ENCODE measurements at regions not wholly inside any gene's neighbourhood (a gene's known extent, or its start where the extent isn't known, plus 50 kb on each side); places are given as distances from the start of the nearest gene placed in this dataset.

- DNase-seq, result no peak
- TF ChIP-seq POLR2A (IDR thresholded peaks at IDR 0.05; ENCODE audit: low read length) (no peak), GATA1 (IDR thresholded peaks at IDR 0.05; ENCODE audit: low read depth, low read length) (no peak)
Observed at GRCh38 chr1:29648798-29649188, 412.5 kb downstream of the PTPRU start.

GRCh38 chr1:29648026-29648425 is 411.7 kb downstream of the PTPRU start:
- TF ChIP-seq POLR2A (IDR thresholded peaks at IDR 0.05; ENCODE audit: low read length), result no peak
- no peak for TF ChIP-seq GATA1 (IDR thresholded peaks at IDR 0.05; ENCODE audit: low read depth, low read length)
- no peak for DNase-seq

DNA sequence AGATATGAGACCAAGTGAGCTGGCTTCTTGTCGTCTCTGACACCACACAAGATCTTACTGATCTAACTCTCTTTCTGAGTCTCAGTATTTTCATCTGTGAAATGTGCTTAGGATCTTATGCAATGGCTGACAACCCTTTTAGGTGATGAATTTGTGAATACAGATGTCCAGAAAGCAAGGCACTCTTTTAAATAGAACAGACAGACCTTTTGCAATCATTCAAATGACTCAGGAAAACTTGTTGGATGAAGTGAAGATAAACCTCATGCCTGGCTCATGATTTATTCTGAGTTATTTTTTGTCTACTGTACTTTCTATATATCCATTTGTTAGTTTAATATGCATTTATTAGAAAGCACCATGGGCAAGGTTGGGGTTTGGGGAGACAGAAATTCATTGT is 411.3 kb downstream of the PTPRU start:
- no peak for DNase-seq
- TF ChIP-seq POLR2A (IDR thresholded peaks at IDR 0.05; ENCODE audit: low read length) (no peak), GATA1 (IDR thresholded peaks at IDR 0.05; ENCODE audit: low read depth, low read length) (no peak)

DNA sequence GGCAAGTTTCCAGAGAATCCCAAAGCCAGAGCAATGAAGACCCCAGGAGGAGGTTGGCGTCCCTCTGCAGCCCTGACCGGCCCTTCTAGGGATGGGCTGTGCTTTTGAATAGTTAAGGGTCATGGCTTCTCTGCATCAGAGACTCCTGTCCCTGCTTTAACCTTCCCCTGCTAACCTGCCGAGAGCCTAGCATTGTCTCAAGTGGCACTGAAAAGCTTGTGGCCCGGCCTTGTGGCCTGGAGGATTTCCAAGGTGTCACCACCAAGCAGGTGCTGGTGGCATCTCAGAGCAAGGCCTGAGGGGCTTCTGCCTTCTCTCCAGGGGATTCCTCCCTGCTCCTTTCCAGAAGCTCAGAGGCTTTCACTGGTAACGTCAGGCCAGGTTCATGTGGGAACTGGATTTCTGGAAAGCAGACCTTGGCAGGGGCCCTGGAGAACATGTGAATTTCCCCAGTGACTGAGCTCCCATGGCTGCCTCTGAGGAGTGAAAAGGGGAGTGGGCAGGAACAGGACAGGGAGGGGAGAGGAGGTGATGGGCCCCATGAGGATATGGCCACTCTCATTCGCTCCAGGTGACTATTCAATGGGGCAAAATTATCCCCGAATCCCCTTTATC is 409.9 kb downstream of the PTPRU start:
- TF ChIP-seq POLR2A (IDR thresholded peaks at IDR 0.05; ENCODE audit: low read length), result no peak
- TF ChIP-seq GATA1 (IDR thresholded peaks at IDR 0.05; ENCODE audit: low read depth, low read length), result no peak
- no peak for DNase-seq

DNA sequence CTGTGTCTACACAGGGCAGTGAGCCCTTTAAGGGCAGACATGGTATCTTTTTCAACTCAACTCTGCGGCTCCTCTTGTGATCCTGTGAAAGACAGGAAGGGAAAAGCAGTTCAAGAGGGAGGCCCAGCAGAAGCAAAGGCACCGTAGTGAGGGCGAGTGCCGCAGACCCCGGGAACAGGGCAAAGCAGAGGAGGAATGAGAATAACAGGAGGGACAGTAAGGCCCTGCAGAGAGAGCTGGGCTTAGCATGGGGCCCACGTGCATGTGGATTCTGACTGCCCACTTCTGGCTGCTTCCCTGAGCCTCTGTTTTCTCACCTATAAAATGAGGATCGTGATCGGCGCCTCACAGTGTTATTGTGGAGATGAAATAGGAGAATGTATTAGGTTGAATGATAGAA is 409.3 kb downstream of the PTPRU start:
- TF ChIP-seq POLR2A (IDR thresholded peaks at IDR 0.05; ENCODE audit: low read length) (no peak), GATA1 (IDR thresholded peaks at IDR 0.05; ENCODE audit: low read depth, low read length) (no peak)
- no peak for DNase-seq

DNA sequence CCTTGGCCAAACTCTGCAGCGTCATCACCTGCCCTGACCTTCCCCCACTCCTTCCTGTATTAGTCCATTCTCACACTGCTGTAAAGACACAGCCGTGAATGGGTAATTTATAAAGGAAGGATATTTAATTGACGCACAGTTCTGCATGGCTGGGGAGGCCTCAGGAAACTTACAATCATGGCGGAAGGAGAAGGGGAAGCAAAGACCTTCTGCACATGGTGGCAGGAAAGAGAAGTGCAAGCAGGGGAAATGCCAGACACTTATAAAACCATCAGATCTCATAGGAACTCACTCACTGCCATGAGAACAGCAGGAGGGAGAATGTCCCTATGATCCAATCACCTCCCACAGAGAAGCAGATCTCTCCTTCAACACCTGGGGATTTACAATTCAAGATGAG is 408.5 kb downstream of the PTPRU start:
- DNase-seq, result no peak
- no peak for TF ChIP-seq POLR2A (IDR thresholded peaks at IDR 0.05; ENCODE audit: low read length)

GRCh38 chr1:29643838-29644440 is 407.6 kb downstream of the PTPRU start:
- DNase-seq, result no peak
- no peak for TF ChIP-seq POLR2A (IDR thresholded peaks at IDR 0.05; ENCODE audit: low read length)

- TF ChIP-seq POLR2A (IDR thresholded peaks at IDR 0.05; ENCODE audit: low read length) (no peak), GATA1 (IDR thresholded peaks at IDR 0.05; ENCODE audit: low read depth, low read length) (no peak)
- no peak for DNase-seq
Observed at GRCh38 chr1:29643281-29643680, 407.0 kb downstream of the PTPRU start.

GRCh38 chr1:29642519-29642918 is 406.2 kb downstream of the PTPRU start:
- no peak for TF ChIP-seq POLR2A (IDR thresholded peaks at IDR 0.05; ENCODE audit: low read length)
- no peak for TF ChIP-seq GATA1 (IDR thresholded peaks at IDR 0.05; ENCODE audit: low read depth, low read length)

GRCh38 chr1:29641921-29642320 is 405.6 kb downstream of the PTPRU start:
- no peak for DNase-seq
- TF ChIP-seq GATA1 (IDR thresholded peaks at IDR 0.05; ENCODE audit: low read depth, low read length), result no peak
- TF ChIP-seq POLR2A (IDR thresholded peaks at IDR 0.05; ENCODE audit: low read length), result no peak

More at GRCh38 chr1:29642519-29642918, 406.2 kb downstream of the PTPRU start:
- DNase-seq, result no peak

GRCh38 chr1:29640428-29640785 is 404.1 kb downstream of the PTPRU start:
- no peak for DNase-seq
- TF ChIP-seq GATA1 (IDR thresholded peaks at IDR 0.05; ENCODE audit: low read depth, low read length) (no peak), POLR2A (IDR thresholded peaks at IDR 0.05; ENCODE audit: low read length) (no peak)

GRCh38 chr1:29639741-29640427 is 403.6 kb downstream of the PTPRU start:
- DNase-seq, result no peak

GRCh38 chr1:29639156-29639736 is 402.9 kb downstream of the PTPRU start:
- TF ChIP-seq GATA1 (IDR thresholded peaks at IDR 0.05; ENCODE audit: low read depth, low read length) (no peak), POLR2A (IDR thresholded peaks at IDR 0.05; ENCODE audit: low read length) (no peak)
- DNase-seq, result no peak

More at GRCh38 chr1:29639741-29640427, 403.6 kb downstream of the PTPRU start:
- TF ChIP-seq GATA1 (IDR thresholded peaks at IDR 0.05; ENCODE audit: low read depth, low read length) (no peak), POLR2A (IDR thresholded peaks at IDR 0.05; ENCODE audit: low read length) (no peak)

- DNase-seq, result no peak
- no peak for TF ChIP-seq POLR2A (IDR thresholded peaks at IDR 0.05; ENCODE audit: low read length)
- TF ChIP-seq GATA1 (IDR thresholded peaks at IDR 0.05; ENCODE audit: low read depth, low read length), result no peak
Observed at GRCh38 chr1:29638281-29638680, 402.0 kb downstream of the PTPRU start.

DNA sequence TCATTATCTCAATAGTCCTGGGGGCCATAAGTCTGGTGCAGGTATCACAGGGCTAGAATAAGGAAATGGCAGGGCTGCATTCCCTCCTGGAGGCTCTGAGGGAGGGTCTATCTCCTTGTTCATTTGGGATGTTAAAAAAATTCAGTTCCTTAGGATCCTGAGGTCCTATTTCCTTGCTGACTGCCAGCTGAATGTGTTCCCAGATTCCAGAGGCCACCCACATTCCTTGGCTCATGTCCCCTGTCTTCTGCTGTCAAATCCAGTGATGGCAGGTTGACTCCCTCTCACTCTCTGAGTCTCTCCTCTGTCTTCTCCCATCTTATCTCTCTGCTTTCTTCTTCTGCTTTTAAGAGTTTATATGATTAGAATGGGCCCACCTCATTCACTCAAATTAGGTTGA is 400.6 kb downstream of the PTPRU start:
- DNase-seq, result no peak
- TF ChIP-seq POLR2A (IDR thresholded peaks at IDR 0.05; ENCODE audit: low read length) (no peak), GATA1 (IDR thresholded peaks at IDR 0.05; ENCODE audit: low read depth, low read length) (no peak)

All from erythroblast (primary cell).